Rectal smooth muscle tissue (tissue), 1 donor: ENCODE measurements at regions not wholly inside any gene's neighbourhood (a gene's known extent, or its start where the extent isn't known, plus 50 kb on each side); places are given as distances from the start of the nearest gene placed in this dataset.

ENCODE experiments used
- H3K27ac ChIP-seq: one replicate; pipeline ENCODE4 v1.7.0; 2013; ENCODE audit warnings: low read depth, low read length, inconsistent platforms
- H3K27me3 ChIP-seq: one replicate; pipeline ENCODE4 v1.7.0; 2013; ENCODE audit warnings: low read length; ENCODE audit not compliant: control insufficient read depth, insufficient read depth
- H3K36me3 ChIP-seq: one replicate; pipeline ENCODE4 v1.7.0; 2013; ENCODE audit warnings: low read length; ENCODE audit not compliant: control insufficient read depth, insufficient read depth
- H3K4me1 ChIP-seq: one replicate; pipeline ENCODE4 v1.7.0; 2013; ENCODE audit warnings: low read length; ENCODE audit not compliant: control insufficient read depth, insufficient read depth
- H3K4me3 ChIP-seq: one replicate; pipeline ENCODE4 v1.7.0; 2013; ENCODE audit warnings: low read length
- H3K9ac ChIP-seq: one replicate; pipeline ENCODE4 v1.7.0; 2013; ENCODE audit warnings: low read length

GRCh38 chr4:111635646-111636045, 509.6 kb upstream of the FAM241A start:
- H3K4me3 ChIP-seq = no peak overlapping the region
- H3K27ac ChIP-seq = no peak overlapping the region
- H3K27me3 ChIP-seq = no peaks in the 10 kb centered on the region
- H3K9ac ChIP-seq = no peak overlapping the region
- no peaks in the 10 kb centered on the region for H3K36me3 ChIP-seq
- no peaks in the 10 kb centered on the region for H3K4me1 ChIP-seq

- no peaks in the 10 kb centered on the region for H3K4me1 ChIP-seq
- H3K27me3 ChIP-seq = no peaks in the 10 kb centered on the region
- no peaks in the 10 kb centered on the region for H3K36me3 ChIP-seq
- H3K9ac ChIP-seq = no peak overlapping the region
- no peak overlapping the region for H3K4me3 ChIP-seq
- H3K27ac ChIP-seq = no peak overlapping the region
Observed at GRCh38 chr4:111636961-111637585, 508.2 kb upstream of the FAM241A start.

- H3K27ac ChIP-seq = no peak overlapping the region
- H3K36me3 ChIP-seq = no peaks in the 10 kb centered on the region
- no peak overlapping the region for H3K9ac ChIP-seq
- no peaks in the 10 kb centered on the region for H3K4me1 ChIP-seq
- H3K4me3 ChIP-seq = no peak overlapping the region
- H3K27me3 ChIP-seq = no peaks in the 10 kb centered on the region
Observed at GRCh38 chr4:111639120-111639690, 506.0 kb upstream of the FAM241A start.

- Histone ChIP-seq H3K4me1 (no peaks in the 10 kb centered on the region), H3K36me3 (no peaks in the 10 kb centered on the region), H3K27ac (no peak overlapping the region), H3K27me3 (no peaks in the 10 kb centered on the region), H3K9ac (no peak overlapping the region), H3K4me3 (no peak overlapping the region)
Observed at GRCh38 chr4:111639876-111640275, 505.4 kb upstream of the FAM241A start.

GRCh38 chr4:111641813-111642579, 503.3 kb upstream of the FAM241A start:
- no peak overlapping the region for H3K27ac ChIP-seq
- H3K4me1 ChIP-seq = no peaks in the 10 kb centered on the region
- no peaks in the 10 kb centered on the region for H3K27me3 ChIP-seq
- no peaks in the 10 kb centered on the region for H3K36me3 ChIP-seq
- no peak overlapping the region for H3K9ac ChIP-seq
- H3K4me3 ChIP-seq = no peak overlapping the region

GRCh38 chr4:111648056-111648455, 497.2 kb upstream of the FAM241A start:
- no peaks in the 10 kb centered on the region for H3K4me1 ChIP-seq
- no peaks in the 10 kb centered on the region for H3K36me3 ChIP-seq
- H3K9ac ChIP-seq = no peak overlapping the region
- no peak overlapping the region for H3K4me3 ChIP-seq
- H3K27me3 ChIP-seq = no peaks in the 10 kb centered on the region
- H3K27ac ChIP-seq = no peak overlapping the region

GRCh38 chr4:111649308-111649707, 495.9 kb upstream of the FAM241A start:
- H3K27me3 ChIP-seq = no peaks in the 10 kb centered on the region
- H3K27ac ChIP-seq = no peak overlapping the region
- H3K9ac ChIP-seq = no peak overlapping the region
- H3K4me1 ChIP-seq = no peaks in the 10 kb centered on the region
- no peak overlapping the region for H3K4me3 ChIP-seq
- no peaks in the 10 kb centered on the region for H3K36me3 ChIP-seq

- H3K4me3 ChIP-seq = no peak overlapping the region
- H3K4me1 ChIP-seq = no peaks in the 10 kb centered on the region
- H3K27me3 ChIP-seq = no peaks in the 10 kb centered on the region
- no peak overlapping the region for H3K9ac ChIP-seq
- no peak overlapping the region for H3K27ac ChIP-seq
- H3K36me3 ChIP-seq = no peaks in the 10 kb centered on the region
Observed at GRCh38 chr4:111650146-111650545, 495.1 kb upstream of the FAM241A start.

- no peaks in the 10 kb centered on the region for H3K36me3 ChIP-seq
- H3K4me1 ChIP-seq = no peaks in the 10 kb centered on the region
- no peak overlapping the region for H3K27ac ChIP-seq
- H3K9ac ChIP-seq = no peak overlapping the region
- no peaks in the 10 kb centered on the region for H3K27me3 ChIP-seq
- H3K4me3 ChIP-seq = no peak overlapping the region
Observed at GRCh38 chr4:111650674-111651086, 494.6 kb upstream of the FAM241A start.

- H3K36me3 ChIP-seq = no peaks in the 10 kb centered on the region
- no peak overlapping the region for H3K27ac ChIP-seq
- H3K4me3 ChIP-seq = no peak overlapping the region
- no peaks in the 10 kb centered on the region for H3K27me3 ChIP-seq
- no peak overlapping the region for H3K9ac ChIP-seq
- no peaks in the 10 kb centered on the region for H3K4me1 ChIP-seq
Observed at GRCh38 chr4:111652236-111652635, 493.0 kb upstream of the FAM241A start.

- no peak overlapping the region for H3K9ac ChIP-seq
- H3K27ac ChIP-seq = no peak overlapping the region
- H3K36me3 ChIP-seq = no peaks in the 10 kb centered on the region
- no peak overlapping the region for H3K4me3 ChIP-seq
- no peaks in the 10 kb centered on the region for H3K4me1 ChIP-seq
- no peaks in the 10 kb centered on the region for H3K27me3 ChIP-seq
Observed at GRCh38 chr4:111652986-111653385, 492.3 kb upstream of the FAM241A start.

- Histone ChIP-seq H3K4me1 (no peaks in the 10 kb centered on the region), H3K9ac (no peak overlapping the region), H3K27me3 (no peaks in the 10 kb centered on the region), H3K36me3 (no peaks in the 10 kb centered on the region), H3K4me3 (no peak overlapping the region), H3K27ac (no peak overlapping the region)
Observed at GRCh38 chr4:111662496-111662895, 482.8 kb upstream of the FAM241A start.
